ENCODE measurements at regions not wholly inside any gene's neighbourhood (a gene's known extent, or its start where the extent isn't known, plus 50 kb on each side); places are given as distances from the start of the nearest gene placed in this dataset.
"Not testable (repeated sequence)": the region's sequence is repeated elsewhere in the genome, so short reads cannot be mapped to it uniquely, and the experiment has no call there.

GRCh38 chr15:92805080-92805690, 94.9 kb upstream of the CHD2 start:
- DNase-seq = no peak

DNA sequence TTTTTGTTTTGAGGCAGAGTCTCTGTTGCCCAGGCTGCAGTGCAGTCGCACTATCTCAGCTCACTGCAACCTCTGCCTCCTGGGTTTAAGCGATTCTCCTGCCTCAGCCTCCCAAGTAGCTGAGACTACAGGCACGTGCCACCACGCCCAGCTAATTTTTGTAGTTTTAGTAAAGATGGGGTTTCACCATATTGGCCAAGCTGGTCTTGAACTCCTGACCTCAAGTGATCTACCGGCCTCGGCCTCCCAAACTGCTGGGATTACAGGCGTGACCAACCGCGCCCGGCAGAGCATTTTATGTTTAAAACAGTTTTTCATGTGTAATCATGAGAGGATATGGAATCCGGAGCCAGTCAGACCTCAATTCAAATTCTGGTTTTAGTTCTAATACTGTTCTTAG, 94.0 kb upstream of the CHD2 start:
- DNase-seq = not testable (repeated sequence)

GRCh38 chr15:92806763-92807162, 93.4 kb upstream of the CHD2 start:
- no peak for DNase-seq

DNA sequence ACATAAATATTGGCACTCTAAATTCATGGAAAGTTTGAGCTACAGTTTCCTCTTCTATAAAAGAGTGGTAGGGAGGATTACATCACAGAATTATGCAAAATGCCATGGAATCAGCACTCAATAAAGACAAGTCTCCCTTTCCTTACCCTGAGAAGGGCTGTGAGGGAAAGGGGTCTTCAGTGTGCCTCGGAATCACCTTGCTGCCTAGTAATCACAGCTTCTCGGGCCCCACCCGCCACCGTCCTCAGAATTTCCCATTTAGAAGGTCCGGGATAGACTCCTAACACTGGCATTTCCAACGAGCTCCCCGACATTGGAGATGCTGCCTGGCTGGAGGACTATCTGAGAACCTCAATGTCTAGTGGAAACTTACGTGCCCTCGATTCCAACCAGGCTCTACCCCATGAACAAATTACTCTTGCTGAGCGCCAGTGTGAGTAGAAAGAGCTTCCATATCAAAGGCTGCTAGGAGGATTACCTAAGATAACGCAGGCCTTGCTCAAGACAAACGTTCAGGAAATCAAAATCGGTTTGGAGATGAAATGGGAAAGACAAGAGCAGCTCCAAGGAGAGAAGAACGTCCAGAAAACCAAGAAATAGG, 92.1 kb upstream of the CHD2 start:
- DNase-seq = peak in 1 of 2 experiments; percentile 13

DNA sequence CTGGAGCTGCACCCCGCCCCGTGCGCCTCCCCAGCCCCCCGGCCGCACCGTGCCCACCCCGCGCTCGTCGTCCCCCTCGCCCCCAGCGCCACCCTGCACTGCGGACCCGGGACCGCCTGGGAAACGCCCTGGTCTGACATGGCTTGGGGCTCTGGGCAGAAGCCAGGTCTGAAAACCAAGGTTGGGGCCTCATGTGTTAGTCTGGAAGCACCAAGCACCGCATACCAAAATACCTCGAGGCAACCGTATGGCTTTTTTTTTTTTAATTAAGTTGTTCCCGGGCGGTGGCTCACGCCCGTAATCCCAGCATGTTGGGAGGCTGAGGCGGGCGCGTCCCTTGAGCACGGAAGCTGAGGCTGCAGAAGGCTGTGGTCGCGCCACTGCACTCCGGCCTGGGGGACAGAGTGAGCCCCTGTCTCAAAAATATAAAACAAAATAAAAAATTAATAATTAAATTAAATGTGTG, 91.5 kb upstream of the CHD2 start:
- DNase-seq = peak; percentile 5 to 22

- peak; percentile 98 for DNase-seq
These were observed 90.9 kb upstream of the CHD2 start for GRCh38 chr15:92809064-92809879.

- DNase-seq = peak; percentile 12 to 26
These were observed 90.2 kb upstream of the CHD2 start for GRCh38 chr15:92809880-92810361.

DNA sequence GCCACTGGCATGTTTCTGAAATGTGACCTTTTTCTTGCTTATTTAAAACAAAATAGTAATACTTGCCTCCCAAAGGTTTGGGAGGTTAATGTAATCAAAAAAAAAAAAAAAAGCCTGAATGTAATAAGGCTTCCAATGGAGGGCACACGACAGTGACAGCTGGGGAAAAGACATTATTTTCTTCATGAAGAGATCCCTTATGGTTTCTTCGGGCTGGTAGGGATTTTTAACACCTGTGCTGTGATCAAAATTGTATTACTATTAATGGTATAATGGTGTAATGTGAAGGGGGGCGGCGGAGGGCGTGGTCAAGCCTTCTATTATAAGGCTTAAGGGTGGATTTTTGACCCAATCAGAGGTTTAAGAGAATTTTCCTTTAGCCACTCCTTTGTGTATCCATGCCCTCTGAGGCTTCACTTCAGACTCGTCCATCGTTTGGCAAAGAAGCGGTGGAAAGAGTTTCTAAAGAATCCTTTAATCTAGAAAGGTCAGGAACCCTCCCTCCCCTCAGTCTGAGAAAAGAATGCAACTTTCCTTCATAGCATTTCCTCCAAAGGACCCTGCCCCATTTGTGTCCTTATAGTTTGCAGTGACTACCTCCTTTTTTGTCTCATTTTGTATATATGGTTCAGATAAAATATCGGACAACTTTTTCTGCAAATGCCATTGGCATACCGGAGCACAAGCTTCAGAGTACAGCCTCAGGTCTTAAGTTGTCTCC, 89.5 kb upstream of the CHD2 start:
- peak; percentile 12 to 43 for DNase-seq

DNA sequence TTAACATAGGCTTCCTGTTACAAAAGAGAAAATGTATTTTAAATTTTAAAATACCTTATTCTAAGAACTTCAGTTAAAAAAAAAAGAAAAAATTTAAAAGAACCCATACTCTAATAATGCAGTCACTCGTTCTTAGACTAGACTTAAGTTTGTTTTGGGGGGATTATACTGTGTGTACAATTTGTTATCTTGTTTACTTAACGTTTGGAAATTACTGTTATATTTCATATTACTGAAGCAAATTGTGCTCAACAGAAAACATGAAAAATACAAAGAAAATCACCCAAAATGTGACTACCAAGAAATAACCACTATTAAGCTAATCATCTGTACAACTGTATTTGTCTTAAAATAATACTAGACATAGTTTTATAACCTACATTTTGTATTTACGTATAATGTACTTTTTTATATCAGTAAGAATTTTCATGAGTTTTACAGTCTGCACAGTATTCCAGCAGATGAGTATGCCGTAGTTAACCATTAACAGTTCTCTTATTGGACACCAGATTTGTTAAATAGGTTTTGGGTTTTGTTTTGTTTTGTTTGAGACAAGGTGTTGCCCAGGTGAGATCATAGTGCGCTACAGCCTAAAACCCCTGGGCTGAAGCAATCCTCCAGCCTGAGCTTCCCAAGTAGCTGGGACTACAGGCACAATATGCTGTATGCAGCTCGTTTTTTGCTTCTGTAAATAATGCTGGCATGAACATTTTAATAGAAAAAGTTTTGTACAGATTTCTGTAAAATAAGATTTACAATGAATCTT, 88.8 kb upstream of the CHD2 start:
- DNase-seq = no peak

DNA sequence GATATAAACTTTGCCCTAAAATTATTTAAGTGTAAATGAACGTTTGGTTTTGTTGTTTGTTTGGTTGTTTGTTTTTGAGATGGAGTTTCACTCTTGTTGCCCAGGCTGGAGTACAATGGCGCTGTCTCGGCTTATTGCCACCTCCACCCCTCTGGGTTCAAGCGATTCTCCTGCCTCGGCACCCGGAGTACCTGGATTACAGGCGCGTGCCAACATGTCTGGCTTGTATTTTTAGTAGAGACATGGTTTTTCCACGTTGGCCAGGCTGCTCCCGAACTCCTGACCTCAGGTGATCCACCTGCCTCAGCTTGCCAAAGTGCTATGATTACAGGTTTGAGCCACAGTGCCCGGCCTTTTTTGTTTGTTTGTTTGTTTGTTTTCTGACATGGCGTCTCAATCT, 87.9 kb upstream of the CHD2 start:
- DNase-seq = no peak

DNA sequence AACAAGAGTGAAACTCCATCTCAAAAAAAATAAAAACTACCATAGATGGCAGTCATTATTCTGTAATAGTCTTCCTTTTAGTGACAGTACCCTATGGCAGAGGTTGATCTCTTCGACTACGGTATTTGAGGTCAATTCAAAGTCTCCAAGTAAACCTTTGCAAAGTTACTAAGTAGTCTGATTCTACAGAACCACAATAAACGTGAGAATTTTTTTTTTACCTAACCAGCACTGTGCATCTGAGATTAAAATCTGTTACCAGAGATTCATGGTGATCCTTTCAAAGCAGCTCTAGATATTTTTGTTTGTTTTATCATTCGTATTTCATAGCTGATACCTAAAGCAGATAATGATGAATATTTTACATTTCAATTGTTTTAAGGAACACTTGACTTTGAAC, 86.6 kb upstream of the CHD2 start:
- DNase-seq = no peak

DNA sequence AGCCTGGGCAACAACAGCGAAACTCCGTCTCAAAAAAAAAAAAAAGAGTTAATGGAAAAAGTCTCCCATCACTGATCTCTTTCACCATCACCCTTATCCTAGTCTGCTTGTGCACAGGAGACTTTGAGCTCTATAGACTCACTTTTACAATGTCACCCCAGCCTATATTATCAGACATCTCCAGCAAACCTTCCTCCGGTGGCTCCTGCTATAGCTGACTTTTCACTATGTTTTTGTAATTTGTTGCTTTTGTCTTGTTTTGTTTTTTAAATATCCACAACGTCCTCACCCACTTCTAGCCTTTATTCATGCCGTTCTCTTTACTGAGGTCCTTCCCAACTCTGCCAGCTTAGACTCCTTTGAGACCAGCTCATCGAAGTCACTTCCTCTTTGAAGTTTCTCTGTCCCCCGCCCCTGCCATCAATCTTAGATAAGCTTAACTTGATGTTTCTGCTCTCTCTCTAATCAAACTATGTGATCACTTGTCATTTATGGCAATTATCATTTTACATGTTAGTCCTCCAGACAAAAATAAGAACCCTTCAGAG, 82.7 kb upstream of the CHD2 start:
- no peak for DNase-seq

DNA sequence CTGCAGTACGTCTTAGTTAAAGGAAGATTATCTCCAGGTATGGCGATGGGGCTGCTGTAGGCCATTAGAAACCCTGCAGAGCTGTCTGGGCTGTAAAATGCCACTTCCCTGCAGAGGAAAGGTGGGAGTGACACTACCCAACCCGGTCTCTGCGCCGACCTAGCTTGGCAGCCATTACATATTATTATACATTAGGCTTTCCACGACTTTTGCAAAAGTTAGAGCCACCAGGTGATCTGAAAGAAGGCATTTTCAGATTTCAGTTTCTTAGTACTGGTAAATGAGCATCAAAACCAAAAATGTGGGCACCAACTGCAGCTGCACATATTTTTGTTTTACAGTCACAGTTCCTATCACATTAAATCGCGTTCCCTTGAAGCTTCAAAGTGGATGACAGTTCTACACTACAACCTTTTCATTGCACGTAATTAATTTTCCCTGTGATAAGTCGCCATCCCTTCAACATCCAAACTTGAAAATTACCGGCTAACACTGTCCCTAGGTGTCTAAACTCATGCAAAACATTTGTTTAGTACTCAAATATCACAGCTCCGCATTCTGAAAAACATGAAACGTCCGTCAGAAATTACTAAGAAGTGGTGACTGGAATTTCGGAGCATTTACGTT, 81.4 kb upstream of the CHD2 start:
- DNase-seq = no peak

- no peak for DNase-seq
These were observed 80.6 kb upstream of the CHD2 start for GRCh38 chr15:92819278-92820235.

- DNase-seq = peak; percentile 84 to 85
These were observed 79.7 kb upstream of the CHD2 start for GRCh38 chr15:92820236-92821021.

DNA sequence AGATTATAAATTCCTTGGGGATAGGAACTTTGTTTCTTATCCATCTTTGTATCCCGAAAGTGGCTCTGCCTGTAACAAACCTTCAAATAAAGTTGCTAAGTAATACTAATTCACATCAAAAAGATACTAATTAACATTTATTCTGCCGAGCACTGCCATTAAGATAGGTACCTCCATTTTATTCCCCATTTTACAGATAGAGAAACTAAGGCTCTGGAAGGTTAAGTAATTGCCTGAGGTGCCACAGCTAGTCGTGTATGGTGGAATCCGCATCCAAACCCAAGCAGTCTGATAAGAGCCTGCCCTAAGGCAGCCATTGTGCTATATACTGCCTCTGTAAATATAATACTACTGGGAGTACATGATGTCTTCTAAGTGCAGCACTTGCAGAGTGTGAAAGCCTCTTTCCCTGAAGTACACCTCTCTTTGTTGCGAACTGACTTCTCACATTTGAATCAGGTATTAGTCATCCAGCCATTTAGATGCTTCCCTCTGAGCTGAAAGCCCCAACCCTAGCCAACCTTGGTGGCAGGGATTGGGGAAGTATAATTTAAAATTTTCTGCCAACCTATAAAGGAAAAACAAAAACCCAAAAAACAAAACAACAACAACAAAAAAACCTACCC, 78.5 kb upstream of the CHD2 start:
- no peak for DNase-seq

DNA sequence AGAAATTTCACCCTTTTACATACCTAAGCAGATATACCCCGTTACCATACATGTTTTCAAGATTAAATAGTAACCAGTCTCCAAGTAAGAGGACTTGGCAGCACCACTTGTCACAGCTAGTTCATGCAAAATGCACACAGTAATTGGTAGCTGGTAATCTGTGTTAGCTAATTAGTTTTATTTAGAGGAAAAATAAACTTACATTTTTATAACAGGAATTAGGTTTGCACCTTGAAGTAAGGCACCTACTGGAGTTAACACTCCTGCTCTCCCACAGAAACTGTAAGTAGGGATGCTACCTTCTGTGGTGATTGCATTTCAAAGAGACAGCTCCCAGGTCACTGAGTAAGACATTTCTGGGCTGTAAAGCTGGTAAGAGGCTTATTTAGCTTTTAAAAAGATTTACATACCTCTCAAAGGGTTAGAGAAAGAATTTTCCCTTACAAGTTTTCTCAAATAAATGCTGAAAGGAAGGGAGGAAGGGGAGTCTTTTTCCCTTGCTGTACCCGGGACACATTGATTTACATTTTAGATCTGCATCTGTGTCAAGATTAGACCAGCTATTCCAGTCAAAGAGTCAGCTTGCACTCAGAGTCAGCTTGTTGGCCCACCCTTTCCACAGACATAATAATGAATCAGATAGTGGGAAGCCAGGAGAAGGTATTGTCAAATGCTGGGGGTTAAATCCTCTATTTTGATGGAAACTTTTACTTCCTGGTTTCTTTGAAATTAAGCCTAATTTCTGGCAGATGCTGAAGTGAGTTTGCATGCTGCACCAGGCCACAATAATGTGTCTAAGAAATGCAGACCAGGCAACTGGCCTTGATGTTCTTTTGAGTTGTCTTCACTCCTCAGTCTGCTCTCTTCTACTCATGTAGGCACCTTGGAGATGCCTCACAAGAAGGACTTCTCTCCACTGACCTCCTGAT, 77.6 kb upstream of the CHD2 start:
- no peak for DNase-seq

GRCh38 chr15:92825985-92826384, 74.1 kb upstream of the CHD2 start:
- no peak for DNase-seq

Measured in stimulated activated CD4-positive, alpha-beta T cell treated with anti-CD3 and anti-CD28 coated beads, Interleukin-4, amount 100 ng/mL, for 4 hours (primary cell).